ENCODE measurements at regions not wholly inside any gene's neighbourhood (a gene's known extent, or its start where the extent isn't known, plus 50 kb on each side); places are given as distances from the start of the nearest gene placed in this dataset.
"Not testable (repeated sequence)": the region's sequence is repeated elsewhere in the genome, so short reads cannot be mapped to it uniquely, and the experiment has no call there.

- TF ChIP-seq CTCF (IDR thresholded peaks at IDR 0.05; ENCODE audit: control insufficient read depth, extremely low read depth, insufficient read depth), result no peak
- DNase-seq (ENCODE audit: low read depth), result peak; percentile 99
Measured at GRCh38 chr11:129643031-129643721, 172.5 kb upstream of the TMEM45B start.

GRCh38 chr11:129644326-129644725 is 171.3 kb upstream of the TMEM45B start:
- no peak for DNase-seq (ENCODE audit: low read depth)
- no peak for TF ChIP-seq CTCF (IDR thresholded peaks at IDR 0.05; ENCODE audit: control insufficient read depth, extremely low read depth, insufficient read depth)
- no peak overlapping the region for H3K4me3 ChIP-seq (ENCODE audit: low read depth, low read length)

More at GRCh38 chr11:129643031-129643721, 172.5 kb upstream of the TMEM45B start:
- no peak overlapping the region for H3K4me3 ChIP-seq (ENCODE audit: low read depth, low read length)

- DNase-seq (ENCODE audit: low read depth), result no peak
- H3K4me3 ChIP-seq (ENCODE audit: low read depth, low read length), result no peak overlapping the region
- no peak for TF ChIP-seq CTCF (IDR thresholded peaks at IDR 0.05; ENCODE audit: control insufficient read depth, extremely low read depth, insufficient read depth)
Measured at GRCh38 chr11:129645943-129646342, 169.7 kb upstream of the TMEM45B start.

GRCh38 chr11:129650044-129650443 is 165.6 kb upstream of the TMEM45B start:
- not testable (repeated sequence) for H3K4me3 ChIP-seq (ENCODE audit: low read depth, low read length); DNase-seq (ENCODE audit: low read depth)

GRCh38 chr11:129652835-129653234 is 162.8 kb upstream of the TMEM45B start:
- no peak overlapping the region for H3K4me3 ChIP-seq (ENCODE audit: low read depth, low read length)
- DNase-seq (ENCODE audit: low read depth), result peak; percentile 59
- no peak for TF ChIP-seq CTCF (IDR thresholded peaks at IDR 0.05; ENCODE audit: control insufficient read depth, extremely low read depth, insufficient read depth)

GRCh38 chr11:129655247-129655832 is 160.3 kb upstream of the TMEM45B start:
- no peak for TF ChIP-seq CTCF (IDR thresholded peaks at IDR 0.05; ENCODE audit: control insufficient read depth, extremely low read depth, insufficient read depth)
- no peak for DNase-seq (ENCODE audit: low read depth)
- H3K4me3 ChIP-seq (ENCODE audit: low read depth, low read length), result no peak overlapping the region

GRCh38 chr11:129657866-129658525 is 157.7 kb upstream of the TMEM45B start:
- TF ChIP-seq CTCF (IDR thresholded peaks at IDR 0.05; ENCODE audit: control insufficient read depth, extremely low read depth, insufficient read depth), result no peak
- no peak for DNase-seq (ENCODE audit: low read depth)

More at GRCh38 chr11:129657866-129658525, 157.7 kb upstream of the TMEM45B start:
- no peak overlapping the region for H3K4me3 ChIP-seq (ENCODE audit: low read depth, low read length)
